PFSK-1 (cell line): ENCODE measurements at regions not wholly inside any gene's neighbourhood (a gene's known extent, or its start where the extent isn't known, plus 50 kb on each side); places are given as distances from the start of the nearest gene placed in this dataset.

Experiments
- FOXP2 ChIP-seq: optimal IDR thresholded peaks from 2 replicates; pipeline ENCODE3; 2011; ENCODE audit warnings: borderline replicate concordance, control low read depth, inconsistent platforms; ENCODE audit not compliant: insufficient read depth; ENCODE audit errors: extremely low read length, extremely low read depth
- POLR2AphosphoS5 ChIP-seq: IDR thresholded peaks from 2 replicates; pipeline ENCODE4 v1.6.1; 2012; ENCODE audit warnings: low read depth, mild to moderate bottlenecking, control low read depth, low read length, moderate library complexity
- REST ChIP-seq, 2 experiments: IDR thresholded peaks; 2 replicates each; pipeline versions ENCODE4 v1.6.1 to v1.8.0; 2011 to 2012; ENCODE audit warnings: low read depth in 2 of 2, low read length in 2 of 2, control low read depth in 1 of 2, inconsistent platforms in 1 of 2, mild to moderate bottlenecking in 1 of 2, moderate library complexity in 1 of 2; ENCODE audit not compliant: insufficient read depth in 1 of 2
- SIN3A ChIP-seq: IDR thresholded peaks from 2 replicates; pipeline ENCODE4 v1.6.1; 2012; ENCODE audit warnings: mild to moderate bottlenecking, low read length, moderate library complexity, borderline replicate concordance; ENCODE audit not compliant: insufficient read depth
- TAF1 ChIP-seq: IDR thresholded peaks from 2 replicates; pipeline ENCODE4 v1.6.1; 2012; ENCODE audit warnings: low read length, control low read depth, borderline replicate concordance; ENCODE audit not compliant: insufficient read depth

- TF ChIP-seq FOXP2 (no peak), SIN3A (no peak), POLR2AphosphoS5 (no peak), TAF1 (no peak), REST (IDR thresholded peaks at IDR 0.05; ENCODE audit: insufficient read depth in 1 of 2, low read depth in 2 of 2, low read length in 2 of 2) (no peak)
Observed at GRCh38 chr5:5741418-5741817, 318.9 kb downstream of the ICE1 start.

GRCh38 chr5:5739490-5739945 lies 317.0 kb downstream of the ICE1 start:
- TF ChIP-seq POLR2AphosphoS5: no peak
- TF ChIP-seq REST (IDR thresholded peaks at IDR 0.05; ENCODE audit: insufficient read depth in 1 of 2, low read depth in 2 of 2, low read length in 2 of 2): no peak
- TF ChIP-seq FOXP2: no peak
- TF ChIP-seq SIN3A: no peak
- TF ChIP-seq TAF1: no peak

GRCh38 chr5:5738797-5739489 lies 316.5 kb downstream of the ICE1 start:
- no peak for TF ChIP-seq TAF1

GRCh38 chr5:5736007-5736406 lies 313.5 kb downstream of the ICE1 start:
- TF ChIP-seq TAF1 (no peak), REST (IDR thresholded peaks at IDR 0.05; ENCODE audit: insufficient read depth in 1 of 2, low read depth in 2 of 2, low read length in 2 of 2) (no peak), POLR2AphosphoS5 (no peak), FOXP2 (no peak), SIN3A (no peak)

GRCh38 chr5:5726401-5726800 lies 303.9 kb downstream of the ICE1 start:
- TF ChIP-seq SIN3A (no peak), REST (IDR thresholded peaks at IDR 0.05; ENCODE audit: insufficient read depth in 1 of 2, low read depth in 2 of 2, low read length in 2 of 2) (no peak), POLR2AphosphoS5 (no peak), FOXP2 (no peak), TAF1 (no peak)
